ENCODE measurements at regions not wholly inside any gene's neighbourhood (a gene's known extent, or its start where the extent isn't known, plus 50 kb on each side); places are given as distances from the start of the nearest gene placed in this dataset.
A peak's percentile ranks its signal among the peaks of the same experiment; 100 is the strongest.

DNA sequence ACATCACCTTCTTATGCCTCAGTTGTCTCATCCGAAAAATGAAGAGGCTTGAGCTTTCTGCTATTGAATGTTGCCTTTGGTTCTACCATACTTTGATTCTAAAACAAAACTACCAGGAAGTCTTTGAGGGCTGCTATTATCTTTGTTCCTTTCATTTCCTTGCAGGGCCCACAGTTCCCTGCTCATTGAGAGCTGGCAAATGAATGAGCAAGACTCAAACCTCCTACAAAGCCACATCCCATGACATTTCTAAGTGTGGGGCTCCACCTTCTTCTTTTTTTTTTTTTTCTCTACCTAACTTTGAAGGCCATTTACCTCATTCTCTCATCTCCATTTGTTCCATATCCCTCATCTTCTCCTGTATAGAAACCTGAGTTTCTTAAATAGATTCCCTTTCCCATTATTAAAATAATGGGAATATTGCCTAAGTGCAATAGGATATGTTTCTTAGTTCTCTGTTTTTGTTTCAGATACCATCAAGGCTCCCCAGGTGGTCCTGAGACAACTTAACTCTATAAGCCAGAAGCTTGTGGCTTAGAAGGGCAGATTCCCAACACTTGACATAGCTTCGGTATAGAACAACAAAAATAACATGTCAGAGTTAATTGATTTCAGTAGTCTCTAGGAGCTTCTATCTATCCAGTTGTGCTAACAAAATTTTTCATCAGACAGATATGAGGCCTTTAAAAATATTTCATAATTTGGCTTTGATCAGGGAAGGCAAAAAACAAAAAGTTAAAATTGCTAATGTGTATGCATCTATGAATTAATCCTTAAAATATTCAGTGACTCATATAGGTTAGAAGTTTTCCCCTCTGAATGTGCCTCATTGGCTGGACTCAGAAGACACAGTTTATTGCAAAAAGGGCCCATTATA is 951.6 kb downstream of the TUSC7 start:
- H3K4me1 ChIP-seq (ENCODE audit: control insufficient read depth, low read depth, low read length) = no peaks in the 10 kb centered on the region
- H2BK15ac ChIP-seq (replicated peaks; ENCODE audit: low read depth) = no peak overlapping the region
- H4K5ac ChIP-seq (ENCODE audit: low read length) = no peak overlapping the region
- no peak overlapping the region for H3K4me2 ChIP-seq (ENCODE audit: low read length)
- H2BK5ac ChIP-seq (ENCODE audit: low read length) = no peak overlapping the region
- no peak overlapping the region for H4K8ac ChIP-seq (ENCODE audit: low read depth, low read length)
- no peak overlapping the region for H2AK5ac ChIP-seq (ENCODE audit: low read length)
- H2BK120ac ChIP-seq (ENCODE audit: low read depth, low read length) = no peak overlapping the region
- H3K56ac ChIP-seq (ENCODE audit: low read length) = no peak overlapping the region
- H3K9ac ChIP-seq (ENCODE audit: low read length) = no peak overlapping the region
- no peak overlapping the region for H3K4ac ChIP-seq (ENCODE audit: low read depth, low read length)
- no CpG with 5 or more reads among the region's 2 CpGs for WGBS (ENCODE audit: extremely low coverage, insufficient coverage, low lambda C conversion rate)
- H3K23ac ChIP-seq (ENCODE audit: low read length) = no peak overlapping the region
- peak; percentile 35 for DNase-seq
- no peaks in the 10 kb centered on the region for H3K79me2 ChIP-seq (ENCODE audit: control insufficient read depth, insufficient read depth, low read length)
- H3K18ac ChIP-seq (ENCODE audit: low read length) = no peak overlapping the region
- H3K79me1 ChIP-seq (ENCODE audit: low read length) = no peaks in the 10 kb centered on the region
- H3K27me3 ChIP-seq (ENCODE audit: insufficient read depth, low read length, poor library complexity) = no peaks in the 10 kb centered on the region
- H3K4me3 ChIP-seq (ENCODE audit: low read length) = no peak overlapping the region
- H3K36me3 ChIP-seq (ENCODE audit: control insufficient read depth, insufficient read depth, low read length) = no peaks in the 10 kb centered on the region
- no peak overlapping the region for H3K27ac ChIP-seq (ENCODE audit: low read depth, low read length)

DNA sequence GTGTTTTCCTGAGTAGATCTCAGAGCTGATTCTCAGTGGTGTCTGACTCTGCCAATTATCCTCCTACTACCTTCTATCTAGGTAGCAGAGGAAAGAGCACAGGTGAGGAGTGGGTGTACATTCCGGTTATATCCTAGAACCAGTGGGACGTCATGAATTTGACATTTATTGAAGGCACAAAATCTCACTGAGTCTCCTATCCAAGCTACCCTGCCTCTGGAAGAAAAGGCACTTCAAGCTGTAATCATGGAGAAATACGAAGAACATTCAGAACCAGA is 952.2 kb downstream of the TUSC7 start:
- no peak overlapping the region for H2BK15ac ChIP-seq (replicated peaks; ENCODE audit: low read depth)
- H3K4ac ChIP-seq (ENCODE audit: low read depth, low read length) = no peak overlapping the region
- H3K79me1 ChIP-seq (ENCODE audit: low read length) = no peaks in the 10 kb centered on the region
- no CpG with 5 or more reads among the region's 3 CpGs for WGBS (ENCODE audit: extremely low coverage, insufficient coverage, low lambda C conversion rate)
- H2BK5ac ChIP-seq (ENCODE audit: low read length) = no peak overlapping the region
- no peak overlapping the region for H3K56ac ChIP-seq (ENCODE audit: low read length)
- no peaks in the 10 kb centered on the region for H3K36me3 ChIP-seq (ENCODE audit: control insufficient read depth, insufficient read depth, low read length)
- no peaks in the 10 kb centered on the region for H3K4me1 ChIP-seq (ENCODE audit: control insufficient read depth, low read depth, low read length)
- no peak overlapping the region for H2BK120ac ChIP-seq (ENCODE audit: low read depth, low read length)
- DNase-seq = no peak
- H2AK5ac ChIP-seq (ENCODE audit: low read length) = no peak overlapping the region
- no peak overlapping the region for H3K4me2 ChIP-seq (ENCODE audit: low read length)
- no peak overlapping the region for H3K18ac ChIP-seq (ENCODE audit: low read length)
- no peaks in the 10 kb centered on the region for H3K27me3 ChIP-seq (ENCODE audit: insufficient read depth, low read length, poor library complexity)
- no peak overlapping the region for H4K8ac ChIP-seq (ENCODE audit: low read depth, low read length)
- no peak overlapping the region for H3K4me3 ChIP-seq (ENCODE audit: low read length)
- H3K27ac ChIP-seq (ENCODE audit: low read depth, low read length) = no peak overlapping the region
- H4K5ac ChIP-seq (ENCODE audit: low read length) = no peak overlapping the region
- H3K79me2 ChIP-seq (ENCODE audit: control insufficient read depth, insufficient read depth, low read length) = no peaks in the 10 kb centered on the region
- no peak overlapping the region for H3K23ac ChIP-seq (ENCODE audit: low read length)
- no peak overlapping the region for H3K9ac ChIP-seq (ENCODE audit: low read length)

DNA sequence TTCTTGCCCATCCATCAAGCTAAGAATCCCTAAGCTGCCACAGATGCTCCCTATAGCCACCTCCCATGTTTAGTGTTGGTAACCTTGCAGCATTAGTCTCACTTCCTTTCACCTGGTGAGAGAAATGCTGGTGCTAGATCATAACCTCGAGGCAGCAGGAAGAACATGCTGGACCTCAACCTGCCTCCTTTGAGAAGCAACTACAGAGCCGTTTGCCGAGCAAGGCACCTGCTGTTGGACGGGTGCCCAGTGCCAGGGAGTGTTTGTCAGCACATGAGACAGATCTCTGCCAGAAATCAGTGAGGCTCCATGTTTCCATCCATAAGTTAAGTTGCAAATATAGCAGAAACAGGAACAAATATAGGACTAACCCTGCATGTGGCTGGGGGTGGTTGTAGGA is 955.7 kb downstream of the TUSC7 start:
- no peak overlapping the region for H3K4me2 ChIP-seq (ENCODE audit: low read length)
- H3K56ac ChIP-seq (ENCODE audit: low read length) = no peak overlapping the region
- no peak for DNase-seq
- H3K9ac ChIP-seq (ENCODE audit: low read length) = no peak overlapping the region
- H2BK15ac ChIP-seq (replicated peaks; ENCODE audit: low read depth) = no peak overlapping the region
- H3K18ac ChIP-seq (ENCODE audit: low read length) = no peak overlapping the region
- no CpG with 5 or more reads among the region's 4 CpGs for WGBS (ENCODE audit: extremely low coverage, insufficient coverage, low lambda C conversion rate)
- no peak overlapping the region for H2BK5ac ChIP-seq (ENCODE audit: low read length)
- no peak overlapping the region for H3K4ac ChIP-seq (ENCODE audit: low read depth, low read length)
- no peak overlapping the region for H3K23ac ChIP-seq (ENCODE audit: low read length)
- no peaks in the 10 kb centered on the region for H3K36me3 ChIP-seq (ENCODE audit: control insufficient read depth, insufficient read depth, low read length)
- H3K4me1 ChIP-seq (ENCODE audit: control insufficient read depth, low read depth, low read length) = no peaks in the 10 kb centered on the region
- no peak overlapping the region for H3K4me3 ChIP-seq (ENCODE audit: low read length)
- no peak overlapping the region for H2AK5ac ChIP-seq (ENCODE audit: low read length)
- H3K79me2 ChIP-seq (ENCODE audit: control insufficient read depth, insufficient read depth, low read length) = no peaks in the 10 kb centered on the region
- H3K27ac ChIP-seq (ENCODE audit: low read depth, low read length) = no peak overlapping the region
- no peak overlapping the region for H4K8ac ChIP-seq (ENCODE audit: low read depth, low read length)
- no peaks in the 10 kb centered on the region for H3K79me1 ChIP-seq (ENCODE audit: low read length)
- no peaks in the 10 kb centered on the region for H3K27me3 ChIP-seq (ENCODE audit: insufficient read depth, low read length, poor library complexity)
- H4K5ac ChIP-seq (ENCODE audit: low read length) = no peak overlapping the region
- H2BK120ac ChIP-seq (ENCODE audit: low read depth, low read length) = no peak overlapping the region

DNA sequence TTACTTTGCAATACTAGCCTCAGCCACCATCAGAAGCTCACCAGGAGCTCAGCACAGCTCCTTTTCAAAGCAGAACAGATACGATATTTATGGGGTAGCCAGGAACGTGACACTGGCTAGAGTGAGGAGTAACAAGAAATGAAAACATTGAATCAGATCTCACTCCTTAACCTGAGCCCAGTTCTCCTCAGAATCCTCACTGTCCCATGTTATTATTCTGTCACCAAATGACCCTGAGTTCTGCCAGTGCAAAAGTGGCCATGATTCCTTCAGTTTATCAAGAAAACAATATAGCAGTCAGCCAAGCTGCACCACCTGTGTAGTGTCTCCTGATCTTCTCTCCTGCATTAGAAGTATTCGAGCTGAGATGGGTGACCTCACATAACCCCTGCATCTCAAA is 956.7 kb downstream of the TUSC7 start:
- no peaks in the 10 kb centered on the region for H3K36me3 ChIP-seq (ENCODE audit: control insufficient read depth, insufficient read depth, low read length)
- H2BK5ac ChIP-seq (ENCODE audit: low read length) = no peak overlapping the region
- no peak overlapping the region for H3K56ac ChIP-seq (ENCODE audit: low read length)
- no peak for DNase-seq
- no peak overlapping the region for H3K4ac ChIP-seq (ENCODE audit: low read depth, low read length)
- H2BK15ac ChIP-seq (replicated peaks; ENCODE audit: low read depth) = no peak overlapping the region
- no peak overlapping the region for H3K18ac ChIP-seq (ENCODE audit: low read length)
- no peak overlapping the region for H4K5ac ChIP-seq (ENCODE audit: low read length)
- no peaks in the 10 kb centered on the region for H3K4me1 ChIP-seq (ENCODE audit: control insufficient read depth, low read depth, low read length)
- no peaks in the 10 kb centered on the region for H3K79me2 ChIP-seq (ENCODE audit: control insufficient read depth, insufficient read depth, low read length)
- H3K23ac ChIP-seq (ENCODE audit: low read length) = no peak overlapping the region
- no peak overlapping the region for H4K8ac ChIP-seq (ENCODE audit: low read depth, low read length)
- H3K4me2 ChIP-seq (ENCODE audit: low read length) = no peak overlapping the region
- no peak overlapping the region for H3K27ac ChIP-seq (ENCODE audit: low read depth, low read length)
- H3K4me3 ChIP-seq (ENCODE audit: low read length) = no peak overlapping the region
- no peaks in the 10 kb centered on the region for H3K79me1 ChIP-seq (ENCODE audit: low read length)
- no peak overlapping the region for H2BK120ac ChIP-seq (ENCODE audit: low read depth, low read length)
- no peak overlapping the region for H2AK5ac ChIP-seq (ENCODE audit: low read length)
- no peak overlapping the region for H3K9ac ChIP-seq (ENCODE audit: low read length)
- H3K27me3 ChIP-seq (ENCODE audit: insufficient read depth, low read length, poor library complexity) = no peaks in the 10 kb centered on the region
- WGBS (ENCODE audit: extremely low coverage, insufficient coverage, low lambda C conversion rate) = no CpG with 5 or more reads among the region's 3 CpGs

DNA sequence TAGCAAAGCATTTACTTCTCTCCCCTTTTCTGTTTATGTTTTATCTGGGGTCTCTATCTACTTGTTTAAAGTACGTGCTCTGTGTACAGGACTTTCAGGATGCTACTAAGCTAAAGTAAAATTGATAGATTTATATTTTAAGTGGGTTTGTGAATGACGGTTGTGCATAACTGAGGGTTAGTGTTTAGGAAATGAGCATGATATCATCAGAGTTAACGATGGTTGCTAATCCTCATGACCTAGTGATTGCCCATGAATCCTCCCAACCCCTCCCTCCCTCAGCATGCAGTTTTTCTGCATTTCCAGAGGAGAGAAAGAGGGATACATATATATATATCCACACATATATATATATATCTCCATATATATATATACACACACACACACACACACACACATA is 957.2 kb downstream of the TUSC7 start:
- Histone ChIP-seq H3K4me2 (ENCODE audit: low read length) (no peak overlapping the region), H2BK120ac (ENCODE audit: low read depth, low read length) (no peak overlapping the region), H3K4ac (ENCODE audit: low read depth, low read length) (no peak overlapping the region), H3K79me2 (ENCODE audit: control insufficient read depth, insufficient read depth, low read length) (no peaks in the 10 kb centered on the region), H2BK15ac (replicated peaks; ENCODE audit: low read depth) (no peak overlapping the region), H3K36me3 (ENCODE audit: control insufficient read depth, insufficient read depth, low read length) (no peaks in the 10 kb centered on the region), H3K79me1 (ENCODE audit: low read length) (no peaks in the 10 kb centered on the region), H3K23ac (ENCODE audit: low read length) (no peak overlapping the region), H3K4me1 (ENCODE audit: control insufficient read depth, low read depth, low read length) (no peaks in the 10 kb centered on the region), H3K56ac (ENCODE audit: low read length) (no peak overlapping the region), H3K4me3 (ENCODE audit: low read length) (no peak overlapping the region), H3K27me3 (ENCODE audit: insufficient read depth, low read length, poor library complexity) (no peaks in the 10 kb centered on the region), H4K8ac (ENCODE audit: low read depth, low read length) (no peak overlapping the region), H3K9ac (ENCODE audit: low read length) (no peak overlapping the region), H4K5ac (ENCODE audit: low read length) (no peak overlapping the region), H3K27ac (ENCODE audit: low read depth, low read length) (no peak overlapping the region), H2AK5ac (ENCODE audit: low read length) (no peak overlapping the region), H2BK5ac (ENCODE audit: low read length) (no peak overlapping the region), H3K18ac (ENCODE audit: low read length) (no peak overlapping the region)
- DNase-seq = no peak
- WGBS (ENCODE audit: extremely low coverage, insufficient coverage, low lambda C conversion rate) = no CpG with 5 or more reads among the region's 3 CpGs

DNA sequence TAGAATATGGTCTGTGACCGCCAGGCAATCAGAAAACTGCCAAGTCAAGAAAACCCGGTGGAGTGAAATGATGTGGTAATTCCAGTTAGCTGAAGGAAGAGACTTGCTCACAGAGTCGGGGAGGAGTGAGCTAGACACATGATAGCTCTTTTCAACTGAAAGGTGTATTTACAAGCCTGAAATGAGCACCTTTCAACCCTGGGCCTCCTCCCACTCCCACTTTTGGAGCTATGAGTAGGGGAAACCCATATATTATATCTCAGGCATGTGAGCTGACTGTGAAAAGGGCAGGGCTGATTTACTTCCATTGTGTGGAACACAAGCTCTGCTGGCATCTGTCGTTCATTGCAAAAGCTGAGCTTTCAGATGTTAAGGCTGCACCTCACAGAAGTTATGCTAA is 960.2 kb downstream of the TUSC7 start:
- Histone ChIP-seq H2BK15ac (replicated peaks; ENCODE audit: low read depth) (no peak overlapping the region), H3K27me3 (ENCODE audit: insufficient read depth, low read length, poor library complexity) (no peaks in the 10 kb centered on the region), H3K36me3 (ENCODE audit: control insufficient read depth, insufficient read depth, low read length) (no peaks in the 10 kb centered on the region), H3K79me2 (ENCODE audit: control insufficient read depth, insufficient read depth, low read length) (no peaks in the 10 kb centered on the region), H3K4me3 (ENCODE audit: low read length) (no peak overlapping the region), H4K5ac (ENCODE audit: low read length) (no peak overlapping the region), H3K4me1 (ENCODE audit: control insufficient read depth, low read depth, low read length) (no peaks in the 10 kb centered on the region), H3K23ac (ENCODE audit: low read length) (no peak overlapping the region), H3K56ac (ENCODE audit: low read length) (no peak overlapping the region), H3K4ac (ENCODE audit: low read depth, low read length) (no peak overlapping the region), H3K79me1 (ENCODE audit: low read length) (no peaks in the 10 kb centered on the region), H4K8ac (ENCODE audit: low read depth, low read length) (no peak overlapping the region), H3K27ac (ENCODE audit: low read depth, low read length) (no peak overlapping the region), H3K9ac (ENCODE audit: low read length) (no peak overlapping the region), H2BK5ac (ENCODE audit: low read length) (no peak overlapping the region), H3K4me2 (ENCODE audit: low read length) (no peak overlapping the region), H2BK120ac (ENCODE audit: low read depth, low read length) (no peak overlapping the region), H3K18ac (ENCODE audit: low read length) (no peak overlapping the region), H2AK5ac (ENCODE audit: low read length) (no peak overlapping the region)
- WGBS (ENCODE audit: extremely low coverage, insufficient coverage, low lambda C conversion rate) = no CpG with 5 or more reads among the region's 4 CpGs
- DNase-seq = no peak

Data from mesendoderm (in vitro differentiated cells).